ENCODE measurements at regions not wholly inside any gene's neighbourhood (a gene's known extent, or its start where the extent isn't known, plus 50 kb on each side); places are given as distances from the start of the nearest gene placed in this dataset.

GRCh38 chr15:79492065-79492464, 59.9 kb downstream of the MINAR1 start:
- H3K27ac ChIP-seq = no peak overlapping the region
- no peak overlapping the region for H3K4me3 ChIP-seq
- H3K9me3 ChIP-seq = no peaks in the 10 kb centered on the region
- H3K4me1 ChIP-seq = no peaks in the 10 kb centered on the region
- 68 to 86% (median 82%) methylated on average over 3 of the region's 3 CpGs for WGBS, 4 donors
- DNase-seq (no peak), ATAC-seq (no peak)
- TF ChIP-seq CTCF (IDR thresholded peaks at IDR 0.05) (no peak), POLR2A (IDR thresholded peaks at IDR 0.05) (no peak)
- intact Hi-C loops (cut with DNase I) = loop anchor here in 1 of 10 donors (2.0 kb wide), 1 partner anchor 79 kb away; no protein-coding TSS in a partner anchor
- H3K27me3 ChIP-seq = peaks cover 0 to 11% (median 0%) of the 10 kb centered on the region in 9 donors
- no peaks in the 10 kb centered on the region for H3K36me3 ChIP-seq

GRCh38 chr15:79494384-79494909, 62.3 kb downstream of the MINAR1 start:
- no peak for TF ChIP-seq CTCF (IDR thresholded peaks at IDR 0.05)
- no peak for TF ChIP-seq POLR2A (IDR thresholded peaks at IDR 0.05)
- Histone ChIP-seq H3K4me3 (no peak overlapping the region), H3K9me3 (no peaks in the 10 kb centered on the region), H3K36me3 (no peaks in the 10 kb centered on the region), H3K27ac (no peak overlapping the region), H3K4me1 (no peaks in the 10 kb centered on the region), H3K27me3 (peaks cover 0 to 11% (median 0%) of the 10 kb centered on the region in 9 donors)
- DNase-seq (no peak), ATAC-seq (no peak)
- WGBS, 4 donors = 48 to 63% (median 58%) methylated on average over 7 of the region's 7 CpGs
- intact Hi-C loops (cut with DNase I) = no loop called here

DNA sequence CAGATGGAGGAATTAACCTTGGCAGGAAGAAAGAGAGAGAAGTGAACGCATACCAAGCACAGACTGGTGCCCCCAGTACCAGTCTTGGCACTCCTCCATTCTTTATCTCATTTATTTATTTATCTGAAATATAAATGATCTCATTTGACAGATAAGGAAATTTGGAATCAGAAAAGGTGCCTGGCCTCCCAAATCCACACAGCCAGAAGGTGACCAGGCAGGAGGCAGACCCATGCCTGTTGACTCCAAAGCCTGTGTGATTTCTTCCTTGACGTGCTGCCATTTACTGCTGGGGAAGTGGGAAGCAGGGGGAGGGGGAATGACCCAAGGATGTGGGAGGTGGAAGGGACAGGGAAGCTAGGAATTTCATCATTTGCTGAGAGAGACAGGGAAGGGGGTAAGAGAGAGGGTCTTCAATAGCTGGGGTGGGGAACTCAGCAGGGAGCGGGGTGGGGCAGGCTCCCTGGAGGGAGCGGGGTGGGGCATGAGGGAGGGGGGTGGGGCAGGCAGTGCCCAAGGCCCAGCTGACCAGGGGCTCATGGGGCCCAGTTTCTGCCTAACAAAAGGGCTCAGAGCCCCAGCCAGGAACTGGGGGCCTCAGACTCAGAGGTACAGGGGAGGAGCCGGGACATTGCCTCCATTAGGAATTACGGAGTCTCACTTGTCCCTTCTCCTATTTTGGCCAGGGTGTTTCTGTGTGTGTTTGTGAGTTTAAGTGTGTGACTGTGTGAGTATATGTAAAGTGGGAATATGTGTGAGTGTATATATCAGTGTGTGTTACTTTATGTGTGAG, 63.0 kb downstream of the MINAR1 start:
- 66 to 71% (median 68%) methylated on average over 6 of the region's 6 CpGs for WGBS, 4 donors
- Histone ChIP-seq H3K4me1 (no peaks in the 10 kb centered on the region), H3K27me3 (peaks cover 0 to 11% (median 0%) of the 10 kb centered on the region in 9 donors), H3K27ac (no peak overlapping the region), H3K9me3 (no peaks in the 10 kb centered on the region), H3K36me3 (no peaks in the 10 kb centered on the region), H3K4me3 (no peak overlapping the region)
- TF ChIP-seq POLR2A (IDR thresholded peaks at IDR 0.05) = no peak
- TF ChIP-seq CTCF (IDR thresholded peaks at IDR 0.05) = no peak
- DNase-seq (no peak), ATAC-seq (no peak)
- intact Hi-C loops (cut with DNase I) = no loop called here

GRCh38 chr15:79495775-79496174, 63.6 kb downstream of the MINAR1 start:
- Histone ChIP-seq H3K4me1 (no peaks in the 10 kb centered on the region), H3K9me3 (no peaks in the 10 kb centered on the region), H3K27ac (no peak overlapping the region), H3K4me3 (no peak overlapping the region), H3K36me3 (no peaks in the 10 kb centered on the region), H3K27me3 (peaks cover 0 to 11% (median 0%) of the 10 kb centered on the region in 9 donors)
- ATAC-seq = no peak
- no peak for TF ChIP-seq POLR2A (IDR thresholded peaks at IDR 0.05)
- no peak for TF ChIP-seq CTCF (IDR thresholded peaks at IDR 0.05)
- WGBS, 4 donors = 67 to 87% (median 82%) methylated on average over 2 of the region's 2 CpGs
- intact Hi-C loops (cut with DNase I) = no loop called here
- DNase-seq = no peak
